K562 (cell line): ENCODE measurements at regions not wholly inside any gene's neighbourhood (a gene's known extent, or its start where the extent isn't known, plus 50 kb on each side); places are given as distances from the start of the nearest gene placed in this dataset.

Experiments used
- ATAC-seq: fragments of 200-7000 bp; cut with Tn5 transposase; 3 replicates; pipeline ENCODE4 v1.9.1; 2020; ENCODE audit warnings: moderate library complexity
- BruUV-seq: library from RNA; stranded (reverse); fragments of 400-500 nt; replicated peaks from 2 replicates; lab custom pipeline; 2021; lab: Mats Ljungman, UMichigan
- CTCF ChIA-PET: fragments of 300-600 bp; formaldehyde crosslinking; extraction: SDS; loops from one replicate; lab custom pipeline; 2021; ENCODE audit warnings: low intra/inter-chr PET ratio; lab: Yijun Ruan, JAX
- POLR2A ChIA-PET: fragments of 300-600, 350-650 bp; sonication (Branson Sonifier 250); formaldehyde crosslinking; extraction: SDS; loops from one replicate; lab custom pipeline; 2021; ENCODE audit warnings: antibody characterized with exemption, inconsistent platforms; lab: Yijun Ruan, JAX
- DNase-seq, 4 experiments: peaks; one replicate each; pipeline versions ENCODE4 v3.0.0 to v3.0.0-alpha.2; 2011 to 2018; ENCODE audit warnings: low spot score in 3 of 4, mixed read lengths in 3 of 4; ENCODE audit errors: extremely low read depth in 1 of 4
- FAIRE-seq: peaks from 2 replicates; lab custom pipeline; 2011; peaks lifted over from hg19 to GRCh38; lab: Jason Lieb, UNC
- H2AFZ ChIP-seq: 2 replicates; pipeline ENCODE4 v1.6.0; 2011; ENCODE audit warnings: low read depth, low read length, control low read depth, inconsistent platforms
- H3K27ac ChIP-seq: fragments of 200-600 bp; 3 replicates; pipeline ENCODE4 v1.8.0; 2011; ENCODE audit warnings: low read depth, mild to moderate bottlenecking, control low read depth, inconsistent platforms, low read length, moderate library complexity, mixed read lengths; ENCODE audit errors: extremely low read depth
- H3K27me3 ChIP-seq, 2 experiments: fragments of 300-600 bp in 1 of 2; 2 replicates in 1 of 2; 3 replicates in 1 of 2; pipeline versions ENCODE4 v1.6.0 to v1.8.0; 2011; ENCODE audit warnings: inconsistent platforms in 2 of 2, low read length in 2 of 2, mild to moderate bottlenecking in 1 of 2, mixed read lengths in 1 of 2, moderate library complexity in 1 of 2; ENCODE audit not compliant: control insufficient read depth in 2 of 2, insufficient read depth in 2 of 2
- H3K36me3 ChIP-seq: fragments of 300-600 bp; 3 replicates; pipeline ENCODE4 v1.8.0; 2011; ENCODE audit warnings: mild to moderate bottlenecking, low read length, inconsistent platforms; ENCODE audit not compliant: control insufficient read depth, insufficient read depth
- H3K4me1 ChIP-seq, 2 experiments: fragments of 200-600 bp in 1 of 2; replicated peaks in 1 of 2; 2 replicates in 1 of 2; 3 replicates in 1 of 2; pipeline versions ENCODE4 v1.5.1 to v1.8.0; 2011; ENCODE audit warnings: inconsistent platforms in 2 of 2, low read length in 2 of 2, mild to moderate bottlenecking in 1 of 2, mixed read lengths in 1 of 2, moderate library complexity in 1 of 2; ENCODE audit not compliant: control insufficient read depth in 2 of 2, insufficient read depth in 2 of 2
- H3K4me2 ChIP-seq: 2 replicates; pipeline ENCODE4 v1.6.1; 2011; ENCODE audit warnings: low read length, control low read depth, inconsistent platforms, mixed read lengths; ENCODE audit not compliant: insufficient read depth
- H3K4me3 ChIP-seq: fragments of 200-600 bp; sonication (generic), shearing (Covaris generic); 2 replicates; pipeline ENCODE4 v1.5.1; 2016; ENCODE audit warnings: control low read depth, inconsistent platforms
- H3K79me2 ChIP-seq: fragments of 200-600 bp; 3 replicates; pipeline ENCODE4 v1.8.0; 2011; ENCODE audit warnings: low read length, inconsistent platforms; ENCODE audit not compliant: control insufficient read depth, insufficient read depth
- H3K9ac ChIP-seq, 2 experiments: 2 replicates each; pipeline versions ENCODE4 v1.6.0 to v1.6.1; 2011; ENCODE audit warnings: low read depth in 2 of 2, low read length in 2 of 2, control low read depth in 1 of 2, inconsistent platforms in 1 of 2, mild to moderate bottlenecking in 1 of 2, mixed read lengths in 1 of 2; ENCODE audit not compliant: insufficient read depth in 1 of 2
- H3K9me1 ChIP-seq: one replicate; pipeline ENCODE4 v1.6.0; 2011; ENCODE audit warnings: inconsistent platforms, mild to moderate bottlenecking, low read length, moderate library complexity; ENCODE audit not compliant: control insufficient read depth, insufficient read depth
- H3K9me3 ChIP-seq: replicated peaks from 2 replicates; pipeline ENCODE4 v1.5.1; 2011; ENCODE audit warnings: low read depth, low read length, inconsistent platforms; ENCODE audit not compliant: control insufficient read depth, insufficient read depth
- H4K20me1 ChIP-seq: replicated peaks from 2 replicates; pipeline ENCODE4 v1.6.1; 2011; ENCODE audit warnings: low read length, inconsistent platforms, mixed read lengths; ENCODE audit not compliant: control insufficient read depth, insufficient read depth
- FOXJ3 ChIP-seq: sonication (generic); formaldehyde crosslinking; IDR thresholded peaks from 2 replicates; pipeline ENCODE4 v1.4.0; 2020; ENCODE audit warnings: mild to moderate bottlenecking, missing genetic modification reagents
- HLTF ChIP-seq: fragments of 450-650 bp; IDR thresholded peaks from 2 replicates; pipeline ENCODE4 v1.6.1; 2016
- MCM5 ChIP-seq: fragments of 450-650 bp; IDR thresholded peaks from 2 replicates; pipeline ENCODE4 v1.6.1; 2016; ENCODE audit warnings: low read depth
- NR1H2 ChIP-seq: sonication (generic); formaldehyde crosslinking; IDR thresholded peaks from 2 replicates; pipeline ENCODE4 v1.4.0; 2020; ENCODE audit warnings: mild to moderate bottlenecking, missing genetic modification reagents
- RBM39 ChIP-seq: fragments of 200-400 bp; formaldehyde crosslinking; optimal IDR thresholded peaks from 2 replicates; pipeline ENCODE3; 2018; ENCODE audit warnings: low read depth, low read length
- SOX6 ChIP-seq: fragments of 450-650 bp; IDR thresholded peaks from 2 replicates; pipeline ENCODE4 v1.6.1; 2014; ENCODE audit warnings: mild to moderate bottlenecking
- WGBS: fragments of 100-300 bp; shearing (Covaris generic); methylation state at CpG from one replicate; pipeline ENCODE4 v1.1.6; 2016; ENCODE audit warnings: low coverage, mixed read lengths; ENCODE audit not compliant: insufficient coverage; ENCODE audit errors: missing lambda C conversion rate; 5-methylcytosine and 5-hydroxymethylcytosine counted together
- in situ Hi-C: fragments of 300-500 bp; cut with MboI; formaldehyde crosslinking; loops from 4 replicates; pipeline ENCODE4 v1.15.0; 2018; ENCODE audit warnings: inconsistent platforms, mixed read lengths
- intact Hi-C: fragments of 100-400 bp; cut with micrococcal nuclease; formaldehyde crosslinking; loops from 2 replicates; pipeline ENCODE4 v1.14.2; 2022
- TF ChIP-seq, protein P1 (sequence below): fragments of 450-650 bp; formaldehyde crosslinking; IDR thresholded peaks from 2 replicates; pipeline ENCODE4 v1.4.0; 2022; ENCODE audit warnings: missing genetic modification characterization
- TF ChIP-seq, protein P2 (sequence below): sonication (generic); formaldehyde crosslinking; IDR thresholded peaks from 2 replicates; pipeline ENCODE4 v1.8.1; 2022; ENCODE audit warnings: missing genetic modification reagents
- TF ChIP-seq, protein P3 (sequence below): fragments of 450-650 bp; IDR thresholded peaks from 2 replicates; pipeline ENCODE4 v1.6.1; 2016; ENCODE audit warnings: mild to moderate bottlenecking, moderate library complexity

DNA sequence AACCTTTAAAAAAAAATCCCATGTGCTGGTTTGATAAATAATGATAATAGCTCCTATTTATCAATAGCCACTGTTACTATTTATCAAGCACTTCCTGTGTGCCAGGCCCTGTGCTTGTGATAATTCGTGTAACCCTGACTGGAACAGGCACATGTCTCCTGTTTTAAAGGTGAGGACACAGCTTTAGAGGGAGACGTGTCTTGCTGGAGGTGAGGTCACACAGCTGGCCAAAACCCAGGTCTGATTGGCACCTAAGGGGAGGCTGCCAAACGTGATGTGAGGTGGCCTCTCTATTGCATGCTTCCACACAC is 156.6 kb downstream of the VRK1 start:
- H3K27ac ChIP-seq: no peak overlapping the region
- no peaks in the 10 kb centered on the region for H3K36me3 ChIP-seq
- H4K20me1 ChIP-seq: no peaks in the 10 kb centered on the region
- no TSS peak for BruUV-seq
- in situ Hi-C loops: no loop called here
- no peak for ATAC-seq
- H3K9me3 ChIP-seq: no peaks in the 10 kb centered on the region
- no peak overlapping the region for H3K4me3 ChIP-seq
- WGBS: 6% methylated on average over 3 of the region's 3 CpGs
- H3K27me3 ChIP-seq: no peaks in the 10 kb centered on the region
- no peak overlapping the region for H3K4me2 ChIP-seq
- H3K4me1 ChIP-seq: no peaks in the 10 kb centered on the region
- intact Hi-C loops: no loop called here
- no peak for FAIRE-seq
- no peak overlapping the region for H2AFZ ChIP-seq
- H3K79me2 ChIP-seq: no peaks in the 10 kb centered on the region
- ChIA-PET POLR2A (no interaction called here), CTCF (no interaction called here)
- DNase-seq: no peak
- H3K9ac ChIP-seq: no peak overlapping the region
- no peaks in the 10 kb centered on the region for H3K9me1 ChIP-seq
- TF ChIP-seq SOX6 (no peak), MCM5 (no peak), RBM39 (no peak), HLTF (no peak), FOXJ3 (CRISPR knock-in tag) (no peak), NR1H2 (CRISPR knock-in tag) (no peak)
- TF ChIP-seq, protein P1, sequence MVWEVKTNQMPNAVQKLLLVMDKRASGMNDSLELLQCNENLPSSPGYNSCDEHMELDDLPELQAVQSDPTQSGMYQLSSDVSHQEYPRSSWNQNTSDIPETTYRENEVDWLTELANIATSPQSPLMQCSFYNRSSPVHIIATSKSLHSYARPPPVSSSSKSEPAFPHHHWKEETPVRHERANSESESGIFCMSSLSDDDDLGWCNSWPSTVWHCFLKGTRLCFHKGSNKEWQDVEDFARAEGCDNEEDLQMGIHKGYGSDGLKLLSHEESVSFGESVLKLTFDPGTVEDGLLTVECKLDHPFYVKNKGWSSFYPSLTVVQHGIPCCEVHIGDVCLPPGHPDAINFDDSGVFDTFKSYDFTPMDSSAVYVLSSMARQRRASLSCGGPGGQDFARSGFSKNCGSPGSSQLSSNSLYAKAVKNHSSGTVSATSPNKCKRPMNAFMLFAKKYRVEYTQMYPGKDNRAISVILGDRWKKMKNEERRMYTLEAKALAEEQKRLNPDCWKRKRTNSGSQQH (CRISPR knock-in tag): no peak
- TF ChIP-seq, protein P2, sequence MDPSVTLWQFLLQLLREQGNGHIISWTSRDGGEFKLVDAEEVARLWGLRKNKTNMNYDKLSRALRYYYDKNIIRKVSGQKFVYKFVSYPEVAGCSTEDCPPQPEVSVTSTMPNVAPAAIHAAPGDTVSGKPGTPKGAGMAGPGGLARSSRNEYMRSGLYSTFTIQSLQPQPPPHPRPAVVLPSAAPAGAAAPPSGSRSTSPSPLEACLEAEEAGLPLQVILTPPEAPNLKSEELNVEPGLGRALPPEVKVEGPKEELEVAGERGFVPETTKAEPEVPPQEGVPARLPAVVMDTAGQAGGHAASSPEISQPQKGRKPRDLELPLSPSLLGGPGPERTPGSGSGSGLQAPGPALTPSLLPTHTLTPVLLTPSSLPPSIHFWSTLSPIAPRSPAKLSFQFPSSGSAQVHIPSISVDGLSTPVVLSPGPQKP (CRISPR knock-in tag): no peak
- TF ChIP-seq, protein P3, sequence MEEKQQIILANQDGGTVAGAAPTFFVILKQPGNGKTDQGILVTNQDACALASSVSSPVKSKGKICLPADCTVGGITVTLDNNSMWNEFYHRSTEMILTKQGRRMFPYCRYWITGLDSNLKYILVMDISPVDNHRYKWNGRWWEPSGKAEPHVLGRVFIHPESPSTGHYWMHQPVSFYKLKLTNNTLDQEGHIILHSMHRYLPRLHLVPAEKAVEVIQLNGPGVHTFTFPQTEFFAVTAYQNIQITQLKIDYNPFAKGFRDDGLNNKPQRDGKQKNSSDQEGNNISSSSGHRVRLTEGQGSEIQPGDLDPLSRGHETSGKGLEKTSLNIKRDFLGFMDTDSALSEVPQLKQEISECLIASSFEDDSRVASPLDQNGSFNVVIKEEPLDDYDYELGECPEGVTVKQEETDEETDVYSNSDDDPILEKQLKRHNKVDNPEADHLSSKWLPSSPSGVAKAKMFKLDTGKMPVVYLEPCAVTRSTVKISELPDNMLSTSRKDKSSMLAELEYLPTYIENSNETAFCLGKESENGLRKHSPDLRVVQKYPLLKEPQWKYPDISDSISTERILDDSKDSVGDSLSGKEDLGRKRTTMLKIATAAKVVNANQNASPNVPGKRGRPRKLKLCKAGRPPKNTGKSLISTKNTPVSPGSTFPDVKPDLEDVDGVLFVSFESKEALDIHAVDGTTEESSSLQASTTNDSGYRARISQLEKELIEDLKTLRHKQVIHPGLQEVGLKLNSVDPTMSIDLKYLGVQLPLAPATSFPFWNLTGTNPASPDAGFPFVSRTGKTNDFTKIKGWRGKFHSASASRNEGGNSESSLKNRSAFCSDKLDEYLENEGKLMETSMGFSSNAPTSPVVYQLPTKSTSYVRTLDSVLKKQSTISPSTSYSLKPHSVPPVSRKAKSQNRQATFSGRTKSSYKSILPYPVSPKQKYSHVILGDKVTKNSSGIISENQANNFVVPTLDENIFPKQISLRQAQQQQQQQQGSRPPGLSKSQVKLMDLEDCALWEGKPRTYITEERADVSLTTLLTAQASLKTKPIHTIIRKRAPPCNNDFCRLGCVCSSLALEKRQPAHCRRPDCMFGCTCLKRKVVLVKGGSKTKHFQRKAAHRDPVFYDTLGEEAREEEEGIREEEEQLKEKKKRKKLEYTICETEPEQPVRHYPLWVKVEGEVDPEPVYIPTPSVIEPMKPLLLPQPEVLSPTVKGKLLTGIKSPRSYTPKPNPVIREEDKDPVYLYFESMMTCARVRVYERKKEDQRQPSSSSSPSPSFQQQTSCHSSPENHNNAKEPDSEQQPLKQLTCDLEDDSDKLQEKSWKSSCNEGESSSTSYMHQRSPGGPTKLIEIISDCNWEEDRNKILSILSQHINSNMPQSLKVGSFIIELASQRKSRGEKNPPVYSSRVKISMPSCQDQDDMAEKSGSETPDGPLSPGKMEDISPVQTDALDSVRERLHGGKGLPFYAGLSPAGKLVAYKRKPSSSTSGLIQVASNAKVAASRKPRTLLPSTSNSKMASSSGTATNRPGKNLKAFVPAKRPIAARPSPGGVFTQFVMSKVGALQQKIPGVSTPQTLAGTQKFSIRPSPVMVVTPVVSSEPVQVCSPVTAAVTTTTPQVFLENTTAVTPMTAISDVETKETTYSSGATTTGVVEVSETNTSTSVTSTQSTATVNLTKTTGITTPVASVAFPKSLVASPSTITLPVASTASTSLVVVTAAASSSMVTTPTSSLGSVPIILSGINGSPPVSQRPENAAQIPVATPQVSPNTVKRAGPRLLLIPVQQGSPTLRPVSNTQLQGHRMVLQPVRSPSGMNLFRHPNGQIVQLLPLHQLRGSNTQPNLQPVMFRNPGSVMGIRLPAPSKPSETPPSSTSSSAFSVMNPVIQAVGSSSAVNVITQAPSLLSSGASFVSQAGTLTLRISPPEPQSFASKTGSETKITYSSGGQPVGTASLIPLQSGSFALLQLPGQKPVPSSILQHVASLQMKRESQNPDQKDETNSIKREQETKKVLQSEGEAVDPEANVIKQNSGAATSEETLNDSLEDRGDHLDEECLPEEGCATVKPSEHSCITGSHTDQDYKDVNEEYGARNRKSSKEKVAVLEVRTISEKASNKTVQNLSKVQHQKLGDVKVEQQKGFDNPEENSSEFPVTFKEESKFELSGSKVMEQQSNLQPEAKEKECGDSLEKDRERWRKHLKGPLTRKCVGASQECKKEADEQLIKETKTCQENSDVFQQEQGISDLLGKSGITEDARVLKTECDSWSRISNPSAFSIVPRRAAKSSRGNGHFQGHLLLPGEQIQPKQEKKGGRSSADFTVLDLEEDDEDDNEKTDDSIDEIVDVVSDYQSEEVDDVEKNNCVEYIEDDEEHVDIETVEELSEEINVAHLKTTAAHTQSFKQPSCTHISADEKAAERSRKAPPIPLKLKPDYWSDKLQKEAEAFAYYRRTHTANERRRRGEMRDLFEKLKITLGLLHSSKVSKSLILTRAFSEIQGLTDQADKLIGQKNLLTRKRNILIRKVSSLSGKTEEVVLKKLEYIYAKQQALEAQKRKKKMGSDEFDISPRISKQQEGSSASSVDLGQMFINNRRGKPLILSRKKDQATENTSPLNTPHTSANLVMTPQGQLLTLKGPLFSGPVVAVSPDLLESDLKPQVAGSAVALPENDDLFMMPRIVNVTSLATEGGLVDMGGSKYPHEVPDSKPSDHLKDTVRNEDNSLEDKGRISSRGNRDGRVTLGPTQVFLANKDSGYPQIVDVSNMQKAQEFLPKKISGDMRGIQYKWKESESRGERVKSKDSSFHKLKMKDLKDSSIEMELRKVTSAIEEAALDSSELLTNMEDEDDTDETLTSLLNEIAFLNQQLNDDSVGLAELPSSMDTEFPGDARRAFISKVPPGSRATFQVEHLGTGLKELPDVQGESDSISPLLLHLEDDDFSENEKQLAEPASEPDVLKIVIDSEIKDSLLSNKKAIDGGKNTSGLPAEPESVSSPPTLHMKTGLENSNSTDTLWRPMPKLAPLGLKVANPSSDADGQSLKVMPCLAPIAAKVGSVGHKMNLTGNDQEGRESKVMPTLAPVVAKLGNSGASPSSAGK: no peak
